Loucy (cell line): ENCODE measurements at regions not wholly inside any gene's neighbourhood (a gene's known extent, or its start where the extent isn't known, plus 50 kb on each side); places are given as distances from the start of the nearest gene placed in this dataset.

Source experiments
- CTCF ChIP-seq: fragments of 200-600 bp; sonication (generic); conservative IDR thresholded peaks from 2 replicates; pipeline ENCODE4 v1.5.1; 2014; ENCODE audit warnings: mild to moderate bottlenecking, antibody characterized with exemption, low read length
- EZH2phosphoT487 ChIP-seq: fragments of 200-600 bp; IDR thresholded peaks from 2 replicates; pipeline ENCODE4 v1.6.1; 2018; ENCODE audit warnings: antibody characterized with exemption, mild to moderate bottlenecking, moderate library complexity, borderline replicate concordance

GRCh38 chr4:164695650-164696049 lies 58.3 kb upstream of the SMIM31 start:
- TF ChIP-seq CTCF (no peak), EZH2phosphoT487 (no peak)
